Colonic mucosa (tissue), 4 donors: ENCODE measurements at regions not wholly inside any gene's neighbourhood (a gene's known extent, or its start where the extent isn't known, plus 50 kb on each side); places are given as distances from the start of the nearest gene placed in this dataset.

Experiments
- DNase-seq: peaks from one replicate; pipeline ENCODE4 v3.0.0-alpha.2; 2020
- H3K27ac ChIP-seq: fragments of 200-600 bp; one replicate; pipeline ENCODE4 v1.8.0; 2021
- H3K27me3 ChIP-seq: fragments of 200-600 bp; one replicate; pipeline ENCODE4 v1.8.0; 2021
- H3K36me3 ChIP-seq: fragments of 200-600 bp; one replicate; pipeline ENCODE4 v1.8.0; 2021
- H3K4me1 ChIP-seq: fragments of 200-600 bp; one replicate; pipeline ENCODE4 v1.8.0; 2021; ENCODE audit warnings: mild to moderate bottlenecking
- H3K4me3 ChIP-seq: fragments of 200-600 bp; one replicate; pipeline ENCODE4 v1.8.0; 2021
- H3K9ac ChIP-seq, 2 donors: one replicate each; pipeline ENCODE4 v1.7.0; 2013; ENCODE audit warnings: control low read depth in 2 of 2, low read depth in 2 of 2, low read length in 2 of 2
- H3K9me3 ChIP-seq: fragments of 200-600 bp; one replicate; pipeline ENCODE4 v1.8.0; 2021
- intact Hi-C: fragments of 100-400 bp; cut with DNase I; formaldehyde crosslinking; loops from one replicate; pipeline ENCODE4 v1.14.1; 2022
- TF ChIP-seq, protein P1 (sequence below): fragments of 200-600 bp; IDR thresholded peaks from one replicate; pipeline ENCODE4 v1.8.0; 2022; ENCODE audit warnings: antibody characterized with exemption, mild to moderate bottlenecking
- donor health status: healthy.
- donor health status: DM: no; HTN: no; CAD: no.
- donor health status: DM: no; HTN: no; CAD: no.

DNA sequence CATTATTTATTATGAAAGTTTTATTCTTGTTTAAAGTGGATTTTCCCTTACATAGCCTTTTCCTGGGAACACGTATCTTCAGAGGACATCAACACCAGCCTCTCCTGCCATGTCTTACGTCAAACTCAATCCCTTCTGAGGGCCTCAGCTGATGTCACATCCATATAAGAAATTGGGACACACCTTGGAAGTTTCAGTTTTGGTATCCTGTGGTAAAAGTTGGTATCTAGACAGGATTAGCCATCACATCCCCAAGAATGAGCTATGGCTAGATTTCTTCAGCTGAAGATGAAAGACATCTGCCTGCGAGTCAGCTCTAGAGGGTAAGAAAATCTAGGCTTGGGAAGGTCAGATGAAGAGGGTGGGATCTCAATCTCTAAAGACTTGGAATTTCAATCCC, 75.8 kb upstream of the ZNF516 start:
- no peak for DNase-seq
- Histone ChIP-seq H3K4me3 (no peak overlapping the region), H3K4me1 (no peaks in the 10 kb centered on the region), H3K36me3 (no peaks in the 10 kb centered on the region), H3K27me3 (no peaks in the 10 kb centered on the region), H3K27ac (no peak overlapping the region), H3K9me3 (no peaks in the 10 kb centered on the region), H3K9ac (no peak overlapping the region)
- TF ChIP-seq, protein P1, sequence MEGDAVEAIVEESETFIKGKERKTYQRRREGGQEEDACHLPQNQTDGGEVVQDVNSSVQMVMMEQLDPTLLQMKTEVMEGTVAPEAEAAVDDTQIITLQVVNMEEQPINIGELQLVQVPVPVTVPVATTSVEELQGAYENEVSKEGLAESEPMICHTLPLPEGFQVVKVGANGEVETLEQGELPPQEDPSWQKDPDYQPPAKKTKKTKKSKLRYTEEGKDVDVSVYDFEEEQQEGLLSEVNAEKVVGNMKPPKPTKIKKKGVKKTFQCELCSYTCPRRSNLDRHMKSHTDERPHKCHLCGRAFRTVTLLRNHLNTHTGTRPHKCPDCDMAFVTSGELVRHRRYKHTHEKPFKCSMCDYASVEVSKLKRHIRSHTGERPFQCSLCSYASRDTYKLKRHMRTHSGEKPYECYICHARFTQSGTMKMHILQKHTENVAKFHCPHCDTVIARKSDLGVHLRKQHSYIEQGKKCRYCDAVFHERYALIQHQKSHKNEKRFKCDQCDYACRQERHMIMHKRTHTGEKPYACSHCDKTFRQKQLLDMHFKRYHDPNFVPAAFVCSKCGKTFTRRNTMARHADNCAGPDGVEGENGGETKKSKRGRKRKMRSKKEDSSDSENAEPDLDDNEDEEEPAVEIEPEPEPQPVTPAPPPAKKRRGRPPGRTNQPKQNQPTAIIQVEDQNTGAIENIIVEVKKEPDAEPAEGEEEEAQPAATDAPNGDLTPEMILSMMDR = no peak
- intact Hi-C loops = no loop called here

DNA sequence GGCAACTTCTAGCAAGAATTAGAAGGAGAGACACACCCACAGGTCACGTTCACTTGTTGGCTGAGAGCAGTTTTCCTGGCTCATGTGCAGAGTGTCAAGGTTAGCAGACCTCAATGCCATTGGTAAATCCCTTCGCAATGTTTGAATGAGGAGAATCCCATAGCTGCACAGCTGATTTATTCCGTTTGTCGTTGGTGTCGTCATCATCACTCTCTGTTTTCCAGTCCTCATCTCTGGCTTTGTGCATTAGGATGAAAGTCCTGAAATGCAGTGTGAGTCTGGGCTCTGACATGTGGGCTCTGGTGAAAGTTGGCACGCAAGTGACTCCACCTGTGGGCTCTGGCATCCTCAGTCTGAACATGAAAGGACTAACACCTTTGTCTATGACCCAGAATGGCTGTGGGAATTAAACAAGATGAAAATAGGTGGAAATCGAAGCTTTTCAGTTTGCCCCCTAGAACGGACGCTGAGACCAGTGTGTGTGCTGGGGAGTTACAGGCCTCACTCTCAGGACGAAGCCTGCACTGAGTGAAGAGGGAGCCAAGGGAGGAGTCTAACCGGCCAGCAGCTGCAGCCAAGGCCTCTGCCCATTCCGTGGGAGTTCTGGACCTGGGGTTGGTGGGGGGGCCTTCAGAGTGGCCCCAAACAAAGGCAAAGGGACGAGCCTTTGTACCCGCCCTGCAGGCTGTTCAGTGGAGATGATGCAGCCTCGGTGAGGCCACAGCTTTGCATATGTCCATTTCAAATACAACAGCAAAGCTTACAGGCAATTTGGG, 74.8 kb upstream of the ZNF516 start:
- no peak for DNase-seq
- intact Hi-C loops = no loop called here
- TF ChIP-seq, protein P1 = no peak

DNA sequence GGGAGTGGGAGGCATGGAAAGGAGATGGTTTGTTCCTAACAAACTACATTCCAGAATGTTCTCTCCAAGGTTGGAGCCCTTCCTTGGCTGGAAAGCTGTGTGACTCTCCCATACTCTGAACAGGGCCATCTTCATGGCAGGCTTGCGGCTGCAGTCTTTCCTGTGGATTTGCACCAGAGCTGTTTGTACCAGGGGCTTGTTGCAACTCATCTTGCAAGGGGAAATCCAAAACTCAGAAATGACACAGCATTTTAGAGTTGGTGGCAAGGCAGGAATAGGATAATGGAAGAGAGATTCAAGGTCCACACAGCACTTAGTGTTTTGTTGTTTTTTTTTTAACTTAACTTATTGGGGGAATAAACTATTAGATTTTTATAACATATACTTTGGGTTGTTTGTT, 73.7 kb upstream of the ZNF516 start:
- Histone ChIP-seq H3K27ac (no peak overlapping the region), H3K27me3 (no peaks in the 10 kb centered on the region), H3K4me1 (peaks cover 3% of the 10 kb centered on the region), H3K36me3 (no peaks in the 10 kb centered on the region), H3K9me3 (no peaks in the 10 kb centered on the region), H3K9ac (no peak overlapping the region), H3K4me3 (no peak overlapping the region)
- intact Hi-C loops = no loop called here
- no peak for DNase-seq
- TF ChIP-seq, protein P1 = no peak

More for the DNA sequence above, 74.8 kb upstream of the ZNF516 start:
- H3K4me3 ChIP-seq = no peak overlapping the region
- no peaks in the 10 kb centered on the region for H3K9me3 ChIP-seq
- no peaks in the 10 kb centered on the region for H3K36me3 ChIP-seq
- peaks cover 3% of the 10 kb centered on the region for H3K4me1 ChIP-seq
- H3K27ac ChIP-seq = no peak overlapping the region
- H3K27me3 ChIP-seq = no peaks in the 10 kb centered on the region
- H3K9ac ChIP-seq = no peak overlapping the region

DNA sequence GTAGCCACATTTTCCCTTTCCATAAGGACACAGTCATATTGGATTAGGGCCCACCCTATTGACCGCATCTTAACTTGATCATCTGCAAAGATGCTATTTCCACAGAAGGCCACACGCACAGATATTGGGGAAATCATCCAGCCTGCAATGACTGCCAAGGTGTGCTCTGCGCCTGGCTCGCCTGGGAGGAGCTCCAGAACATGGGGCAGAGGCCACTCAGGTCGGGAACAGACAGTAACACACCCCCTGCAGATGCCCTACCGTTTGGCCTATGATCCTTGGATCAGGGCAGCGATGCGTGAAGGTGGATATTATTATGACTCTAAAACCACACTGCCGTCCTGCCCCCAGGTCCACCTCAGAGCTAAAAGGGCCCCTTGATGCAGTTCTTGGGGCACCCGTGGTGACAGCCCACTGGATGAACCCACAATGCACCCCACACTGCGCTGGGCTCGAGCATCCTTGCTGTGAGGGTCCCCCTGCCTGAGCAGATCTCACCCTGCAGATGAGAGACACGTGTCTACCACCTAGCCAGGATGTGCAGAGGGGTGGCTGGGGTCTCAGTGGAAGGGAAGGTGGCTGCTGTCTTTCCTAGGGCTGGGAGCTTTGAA, 72.9 kb upstream of the ZNF516 start:
- Histone ChIP-seq H3K36me3 (no peaks in the 10 kb centered on the region), H3K9ac (no peak overlapping the region), H3K4me1 (peaks cover 3% of the 10 kb centered on the region), H3K4me3 (no peak overlapping the region), H3K27ac (no peak overlapping the region), H3K9me3 (no peaks in the 10 kb centered on the region), H3K27me3 (no peaks in the 10 kb centered on the region)
- TF ChIP-seq, protein P1 = no peak
- DNase-seq = no peak
- intact Hi-C loops = no loop called here

DNA sequence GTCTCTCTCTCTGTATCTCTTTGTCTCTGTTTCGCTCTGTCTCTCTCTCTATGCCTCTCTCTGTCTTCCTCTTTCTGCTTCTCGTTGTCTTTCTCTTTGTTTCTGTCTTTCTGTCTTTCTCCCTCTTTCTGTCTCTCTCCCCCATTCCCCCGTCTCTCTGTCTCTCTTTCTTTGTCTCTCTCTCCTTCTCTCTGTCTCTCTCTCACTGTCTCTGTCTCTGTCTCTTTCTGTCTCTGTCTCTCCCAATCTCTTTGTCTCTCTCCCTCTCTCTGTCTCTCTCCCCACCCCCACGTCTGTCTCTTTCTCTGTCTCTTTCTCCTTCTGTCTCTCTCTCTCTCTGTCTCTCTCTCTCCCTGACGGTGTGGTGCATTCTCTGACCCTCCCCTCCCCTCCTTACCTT, 71.9 kb upstream of the ZNF516 start:
- intact Hi-C loops = no loop called here
- H3K27ac ChIP-seq = no peak overlapping the region
- no peak overlapping the region for H3K4me3 ChIP-seq

More for the DNA sequence above, 71.9 kb upstream of the ZNF516 start:
- no peaks in the 10 kb centered on the region for H3K9me3 ChIP-seq
- no peaks in the 10 kb centered on the region for H3K36me3 ChIP-seq
- no peak overlapping the region for H3K9ac ChIP-seq
- no peak for DNase-seq
- TF ChIP-seq, protein P1 = no peak
- peaks cover 3% of the 10 kb centered on the region for H3K4me1 ChIP-seq
- no peaks in the 10 kb centered on the region for H3K27me3 ChIP-seq
